ENCODE measurements at regions not wholly inside any gene's neighbourhood (a gene's known extent, or its start where the extent isn't known, plus 50 kb on each side); places are given as distances from the start of the nearest gene placed in this dataset.

DNA sequence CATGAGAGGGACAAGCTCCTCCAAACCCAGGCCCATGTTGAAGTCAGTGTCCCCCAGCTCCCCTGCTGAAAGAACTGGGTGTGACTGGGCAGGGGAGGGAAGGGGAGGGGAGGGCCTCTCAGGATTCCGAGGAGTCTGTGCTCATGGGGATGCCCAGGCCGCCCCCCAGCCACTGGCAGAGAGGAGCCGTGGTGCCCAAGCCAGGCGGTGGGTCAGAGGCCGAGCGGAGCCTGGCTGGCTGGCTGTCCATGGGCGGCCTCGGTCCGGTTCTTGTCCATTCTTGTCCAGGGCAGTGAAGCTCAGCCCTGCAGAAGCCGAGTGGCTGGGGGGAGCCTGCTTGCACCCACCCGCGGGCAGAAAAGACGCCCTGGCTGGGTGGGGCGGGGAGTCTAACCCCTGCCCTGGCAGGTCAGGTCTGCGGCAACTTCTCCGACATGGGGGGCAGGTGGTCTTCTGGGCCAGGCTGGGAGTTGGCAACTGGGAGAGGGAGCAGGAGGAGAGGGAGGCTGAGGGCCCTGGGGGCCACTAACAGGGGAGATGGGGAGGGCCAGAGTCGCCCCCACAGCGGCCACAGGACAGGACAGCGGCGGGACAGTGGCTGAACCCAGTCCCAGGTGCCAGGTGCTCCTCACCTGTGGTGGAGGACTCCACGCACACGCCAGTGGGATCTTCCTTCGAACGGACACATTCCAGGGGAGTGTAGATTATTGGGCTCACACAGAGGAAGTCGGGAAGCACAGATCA lies 54.1 kb downstream of the FOXL3 start:
- no peak overlapping the region for H3K27ac ChIP-seq
- intact Hi-C loops (cut with DNase I; ENCODE audit: low total_unique reads): no loop called here
- no peaks in the 10 kb centered on the region for H3K36me3 ChIP-seq
- no peak overlapping the region for H3K4me3 ChIP-seq
- H3K4me1 ChIP-seq: peaks cover 0 to 27% (median 21%) of the 10 kb centered on the region in 4 donors
- no peak for DNase-seq
- H3K27me3 ChIP-seq: no peaks in the 10 kb centered on the region
- no peaks in the 10 kb centered on the region for H3K9me3 ChIP-seq
- WGBS, 2 donors (ENCODE audit: low coverage in 1 of 2): 94% methylated on average over 22 of the region's 25 CpGs; no CpG with 5 or more reads in 1 of the 2 donors
- TF ChIP-seq, protein P1, sequence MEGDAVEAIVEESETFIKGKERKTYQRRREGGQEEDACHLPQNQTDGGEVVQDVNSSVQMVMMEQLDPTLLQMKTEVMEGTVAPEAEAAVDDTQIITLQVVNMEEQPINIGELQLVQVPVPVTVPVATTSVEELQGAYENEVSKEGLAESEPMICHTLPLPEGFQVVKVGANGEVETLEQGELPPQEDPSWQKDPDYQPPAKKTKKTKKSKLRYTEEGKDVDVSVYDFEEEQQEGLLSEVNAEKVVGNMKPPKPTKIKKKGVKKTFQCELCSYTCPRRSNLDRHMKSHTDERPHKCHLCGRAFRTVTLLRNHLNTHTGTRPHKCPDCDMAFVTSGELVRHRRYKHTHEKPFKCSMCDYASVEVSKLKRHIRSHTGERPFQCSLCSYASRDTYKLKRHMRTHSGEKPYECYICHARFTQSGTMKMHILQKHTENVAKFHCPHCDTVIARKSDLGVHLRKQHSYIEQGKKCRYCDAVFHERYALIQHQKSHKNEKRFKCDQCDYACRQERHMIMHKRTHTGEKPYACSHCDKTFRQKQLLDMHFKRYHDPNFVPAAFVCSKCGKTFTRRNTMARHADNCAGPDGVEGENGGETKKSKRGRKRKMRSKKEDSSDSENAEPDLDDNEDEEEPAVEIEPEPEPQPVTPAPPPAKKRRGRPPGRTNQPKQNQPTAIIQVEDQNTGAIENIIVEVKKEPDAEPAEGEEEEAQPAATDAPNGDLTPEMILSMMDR (IDR thresholded peaks at IDR 0.05): no peak
- TF ChIP-seq POLR2A (IDR thresholded peaks at IDR 0.05) (no peak), EP300 (IDR thresholded peaks at IDR 0.05; ENCODE audit: low read depth) (no peak), POLR2AphosphoS5 (IDR thresholded peaks at IDR 0.05) (no peak)
- in situ Hi-C loops (cut with MboI; ENCODE audit: low pct_ligation_motif_present in 1 of 4, low pct_unique_long_range_greater_than_20kb in 1 of 4, low sequenced_read_pairs in 3 of 4): no loop called here

DNA sequence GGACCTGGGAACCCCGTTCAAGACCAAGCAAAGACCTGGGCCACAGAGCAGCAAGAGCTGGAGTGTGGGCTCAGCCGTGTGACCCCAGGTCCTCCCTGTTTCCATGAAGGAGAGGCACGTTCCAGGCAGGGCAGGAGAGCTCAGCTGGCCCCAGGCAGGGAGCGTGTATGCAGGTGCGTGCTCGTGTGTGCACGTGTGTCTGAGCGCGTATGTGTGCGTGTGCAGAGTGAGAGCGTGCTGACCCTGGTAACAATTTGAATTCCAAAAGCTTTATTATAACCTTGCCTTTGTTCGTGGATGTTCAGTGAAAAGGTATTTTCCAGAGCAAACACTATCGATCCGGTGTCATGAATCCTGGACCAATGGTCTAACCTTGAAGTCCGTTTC lies 54.6 kb downstream of the FOXL3 start:
- 87 to 91% methylated on average over 3 to 15 of the region's 15 CpGs for WGBS, 2 donors (ENCODE audit: low coverage in 1 of 2)
- DNase-seq: no peak
- TF ChIP-seq, protein P1 (IDR thresholded peaks at IDR 0.05): no peak
- TF ChIP-seq EP300 (IDR thresholded peaks at IDR 0.05; ENCODE audit: low read depth): no peak
- Histone ChIP-seq H3K27ac (no peak overlapping the region), H3K4me1 (peaks cover 0 to 27% (median 21%) of the 10 kb centered on the region in 4 donors), H3K9me3 (no peaks in the 10 kb centered on the region), H3K36me3 (no peaks in the 10 kb centered on the region), H3K4me3 (no peak overlapping the region), H3K27me3 (no peaks in the 10 kb centered on the region)
- intact Hi-C loops (cut with DNase I; ENCODE audit: low total_unique reads): no loop called here
- in situ Hi-C loops (cut with MboI; ENCODE audit: low pct_ligation_motif_present in 1 of 4, low pct_unique_long_range_greater_than_20kb in 1 of 4, low sequenced_read_pairs in 3 of 4): no loop called here

DNA sequence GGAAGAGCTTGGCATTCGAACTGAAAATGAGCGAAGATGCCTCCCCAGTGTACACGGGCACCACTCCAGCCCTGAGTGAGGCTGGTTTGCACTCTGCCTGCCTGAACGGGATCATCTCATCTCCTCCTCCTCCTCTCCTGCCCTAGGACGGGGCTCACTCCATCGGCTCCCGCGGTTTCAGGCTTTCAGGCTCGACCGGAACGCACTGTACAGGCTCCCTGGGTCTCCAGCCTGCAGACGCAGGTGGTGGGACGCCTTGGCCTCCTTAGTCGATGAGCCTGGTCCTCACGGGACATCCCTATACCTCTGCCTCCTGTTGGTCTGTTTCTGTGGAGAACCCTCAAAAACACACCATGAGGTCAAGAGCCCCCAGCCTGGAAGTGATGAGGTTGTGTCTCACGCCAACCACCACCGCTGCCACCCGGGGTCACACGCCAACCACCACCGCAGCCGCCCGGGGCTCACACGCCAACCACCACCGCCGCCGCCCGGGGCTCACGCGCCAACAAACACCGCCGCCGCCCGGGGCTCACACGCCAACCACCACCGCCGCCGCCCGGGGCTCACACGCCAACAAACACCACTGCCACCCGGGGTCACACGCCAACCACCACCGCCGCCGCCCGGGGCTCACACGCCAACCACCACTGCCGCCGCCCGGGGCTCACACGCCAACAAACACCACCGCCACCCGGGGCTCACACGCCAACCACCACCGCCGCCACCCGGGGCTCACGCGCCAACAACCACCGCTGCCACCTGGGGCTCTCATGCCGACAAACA lies 56.3 kb downstream of the FOXL3 start:
- 94 to 100% methylated on average over 2 to 60 of the region's 60 CpGs for WGBS, 2 donors (ENCODE audit: low coverage in 1 of 2)
- TF ChIP-seq, protein P1 (IDR thresholded peaks at IDR 0.05): no peak
- TF ChIP-seq EP300 (IDR thresholded peaks at IDR 0.05; ENCODE audit: low read depth) (no peak), POLR2A (IDR thresholded peaks at IDR 0.05) (no peak), POLR2AphosphoS5 (IDR thresholded peaks at IDR 0.05) (no peak)
- H3K27me3 ChIP-seq: no peaks in the 10 kb centered on the region
- H3K4me1 ChIP-seq: peaks cover 0 to 17% (median 16%) of the 10 kb centered on the region in 4 donors
- no peaks in the 10 kb centered on the region for H3K36me3 ChIP-seq
- intact Hi-C loops (cut with DNase I; ENCODE audit: low total_unique reads): no loop called here
- in situ Hi-C loops (cut with MboI; ENCODE audit: low pct_ligation_motif_present in 1 of 4, low pct_unique_long_range_greater_than_20kb in 1 of 4, low sequenced_read_pairs in 3 of 4): no loop called here
- H3K9me3 ChIP-seq: no peaks in the 10 kb centered on the region
- no peak overlapping the region for H3K27ac ChIP-seq
- H3K4me3 ChIP-seq: no peak overlapping the region
- no peak for DNase-seq

DNA sequence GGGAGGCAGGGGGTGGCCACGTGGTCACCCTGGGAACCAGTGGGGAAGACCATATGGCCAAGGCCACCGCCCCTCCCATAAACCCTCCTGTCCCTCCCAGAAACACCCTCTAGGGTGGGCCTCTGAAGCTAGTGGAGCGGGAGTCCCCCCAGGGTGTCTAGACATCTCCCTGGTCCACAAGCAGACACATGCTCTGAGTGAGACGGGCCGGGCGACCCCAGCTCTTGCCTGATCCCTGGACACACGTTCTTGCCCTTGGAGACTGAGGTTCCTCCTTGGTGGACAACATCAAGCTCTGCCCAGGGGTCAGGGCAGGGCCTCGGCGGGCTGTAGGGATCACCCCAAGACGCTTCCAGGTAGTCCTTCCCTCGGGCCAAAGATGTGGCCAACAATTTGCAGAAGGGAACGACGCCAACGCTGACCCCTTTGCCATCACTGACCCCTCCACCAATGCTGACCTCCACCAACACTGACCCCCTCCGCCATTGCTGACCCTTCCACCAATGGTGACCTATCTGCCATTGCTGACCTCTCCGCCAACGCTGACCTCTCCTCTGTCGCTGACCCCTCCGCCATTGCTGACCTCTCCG lies 57.1 kb downstream of the FOXL3 start:
- no peak for DNase-seq
- Histone ChIP-seq H3K9me3 (no peaks in the 10 kb centered on the region), H3K27ac (no peak overlapping the region), H3K4me3 (no peak overlapping the region), H3K4me1 (peaks cover 0 to 9% (median 8%) of the 10 kb centered on the region in 4 donors), H3K27me3 (no peaks in the 10 kb centered on the region), H3K36me3 (no peaks in the 10 kb centered on the region)
- WGBS, 2 donors (ENCODE audit: low coverage in 1 of 2): 83 to 95% methylated on average over 5 to 20 of the region's 20 CpGs
- in situ Hi-C loops (cut with MboI; ENCODE audit: low pct_ligation_motif_present in 1 of 4, low pct_unique_long_range_greater_than_20kb in 1 of 4, low sequenced_read_pairs in 3 of 4): no loop called here
- intact Hi-C loops (cut with DNase I; ENCODE audit: low total_unique reads): no loop called here
- TF ChIP-seq, protein P1 (IDR thresholded peaks at IDR 0.05): no peak
- TF ChIP-seq POLR2AphosphoS5 (IDR thresholded peaks at IDR 0.05): no peak
- no peak for TF ChIP-seq EP300 (IDR thresholded peaks at IDR 0.05; ENCODE audit: low read depth)
- TF ChIP-seq POLR2A (IDR thresholded peaks at IDR 0.05): no peak

Data from transverse colon (tissue), 4 donors.